ENCODE measurements at regions not wholly inside any gene's neighbourhood (a gene's known extent, or its start where the extent isn't known, plus 50 kb on each side); places are given as distances from the start of the nearest gene placed in this dataset.
A peak's percentile ranks its signal among the peaks of the same experiment; 100 is the strongest.

DNA sequence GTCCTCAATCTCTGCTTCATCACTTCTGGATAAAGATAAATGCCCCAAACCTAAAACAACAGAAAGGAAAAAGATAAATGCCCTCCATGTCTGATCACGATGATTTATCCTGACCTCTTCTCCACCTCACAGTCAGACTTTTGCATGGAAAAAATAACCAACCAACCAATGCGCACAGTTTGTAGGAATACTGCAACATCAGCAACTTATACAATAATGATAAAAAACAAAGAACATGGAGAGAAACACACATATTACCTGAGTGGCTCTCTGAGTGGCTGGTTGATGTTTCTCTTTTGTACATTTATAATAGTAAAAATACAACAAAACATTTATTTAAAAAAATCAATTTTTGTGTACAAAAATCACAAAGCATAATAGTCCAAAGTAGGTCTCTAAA, 93.0 kb upstream of the PUDP start:
- TF ChIP-seq MAFK (conservative IDR thresholded peaks at IDR 0.05 in 1 of 2, IDR thresholded peaks at IDR 0.05 in 1 of 2; ENCODE audit: low read length in 2 of 2), result peak; percentile 20 to 50; a peak in 2 of 4 replicates
- TF ChIP-seq, protein P1, sequence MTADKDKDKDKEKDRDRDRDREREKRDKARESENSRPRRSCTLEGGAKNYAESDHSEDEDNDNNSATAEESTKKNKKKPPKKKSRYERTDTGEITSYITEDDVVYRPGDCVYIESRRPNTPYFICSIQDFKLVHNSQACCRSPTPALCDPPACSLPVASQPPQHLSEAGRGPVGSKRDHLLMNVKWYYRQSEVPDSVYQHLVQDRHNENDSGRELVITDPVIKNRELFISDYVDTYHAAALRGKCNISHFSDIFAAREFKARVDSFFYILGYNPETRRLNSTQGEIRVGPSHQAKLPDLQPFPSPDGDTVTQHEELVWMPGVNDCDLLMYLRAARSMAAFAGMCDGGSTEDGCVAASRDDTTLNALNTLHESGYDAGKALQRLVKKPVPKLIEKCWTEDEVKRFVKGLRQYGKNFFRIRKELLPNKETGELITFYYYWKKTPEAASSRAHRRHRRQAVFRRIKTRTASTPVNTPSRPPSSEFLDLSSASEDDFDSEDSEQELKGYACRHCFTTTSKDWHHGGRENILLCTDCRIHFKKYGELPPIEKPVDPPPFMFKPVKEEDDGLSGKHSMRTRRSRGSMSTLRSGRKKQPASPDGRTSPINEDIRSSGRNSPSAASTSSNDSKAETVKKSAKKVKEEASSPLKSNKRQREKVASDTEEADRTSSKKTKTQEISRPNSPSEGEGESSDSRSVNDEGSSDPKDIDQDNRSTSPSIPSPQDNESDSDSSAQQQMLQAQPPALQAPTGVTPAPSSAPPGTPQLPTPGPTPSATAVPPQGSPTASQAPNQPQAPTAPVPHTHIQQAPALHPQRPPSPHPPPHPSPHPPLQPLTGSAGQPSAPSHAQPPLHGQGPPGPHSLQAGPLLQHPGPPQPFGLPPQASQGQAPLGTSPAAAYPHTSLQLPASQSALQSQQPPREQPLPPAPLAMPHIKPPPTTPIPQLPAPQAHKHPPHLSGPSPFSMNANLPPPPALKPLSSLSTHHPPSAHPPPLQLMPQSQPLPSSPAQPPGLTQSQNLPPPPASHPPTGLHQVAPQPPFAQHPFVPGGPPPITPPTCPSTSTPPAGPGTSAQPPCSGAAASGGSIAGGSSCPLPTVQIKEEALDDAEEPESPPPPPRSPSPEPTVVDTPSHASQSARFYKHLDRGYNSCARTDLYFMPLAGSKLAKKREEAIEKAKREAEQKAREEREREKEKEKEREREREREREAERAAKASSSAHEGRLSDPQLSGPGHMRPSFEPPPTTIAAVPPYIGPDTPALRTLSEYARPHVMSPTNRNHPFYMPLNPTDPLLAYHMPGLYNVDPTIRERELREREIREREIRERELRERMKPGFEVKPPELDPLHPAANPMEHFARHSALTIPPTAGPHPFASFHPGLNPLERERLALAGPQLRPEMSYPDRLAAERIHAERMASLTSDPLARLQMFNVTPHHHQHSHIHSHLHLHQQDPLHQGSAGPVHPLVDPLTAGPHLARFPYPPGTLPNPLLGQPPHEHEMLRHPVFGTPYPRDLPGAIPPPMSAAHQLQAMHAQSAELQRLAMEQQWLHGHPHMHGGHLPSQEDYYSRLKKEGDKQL (CRISPR knock-in tag; IDR thresholded peaks at IDR 0.05; ENCODE audit: low read depth), result no peak
- no peak for ATAC-seq
- Histone ChIP-seq H3K27me3 (ENCODE audit: control insufficient read depth in 1 of 2, insufficient read depth in 2 of 2, low read length in 2 of 2) (no peaks in the 10 kb centered on the region), H3K79me2 (ENCODE audit: insufficient read depth, low read length) (no peaks in the 10 kb centered on the region), H3K36me3 (replicated peaks in 1 of 2; ENCODE audit: control insufficient read depth in 1 of 2, insufficient read depth in 2 of 2, low read length in 2 of 2) (no peaks in the 10 kb centered on the region), H2AFZ (ENCODE audit: low read length) (no peak overlapping the region), H3K4me3 (replicated peaks in 1 of 3; ENCODE audit: insufficient read depth in 1 of 3, low read depth in 2 of 3, low read length in 3 of 3) (no peak overlapping the region), H3K9me3 (ENCODE audit: low read length) (no peaks in the 10 kb centered on the region), H3K9ac (ENCODE audit: insufficient read depth, low read depth, low read length) (no peak overlapping the region), H3K27ac (ENCODE audit: extremely low read length, insufficient read depth, low read length) (no peak overlapping the region), H4K20me1 (ENCODE audit: insufficient read depth, low read length) (no peaks in the 10 kb centered on the region), H3K4me1 (ENCODE audit: insufficient read depth, low read length) (no peaks in the 10 kb centered on the region), H3K4me2 (ENCODE audit: low read depth, low read length) (no peak overlapping the region)
- FAIRE-seq, result no peak
- no TSS peak for BruUV-seq (replicated peaks)
- DNase-seq (ENCODE audit: low spot score), result no peak
- in situ Hi-C loops (cut with HindIII; ENCODE audit: extremely low pct_ligation_motif_present, low pct_unique_long_range_greater_than_20kb) (no loop called here), intact Hi-C loops (cut with micrococcal nuclease; ENCODE audit: unreplicated experiment) (no loop called here)
- POLR2A ChIA-PET, result no interaction called here
- CTCF ChIA-PET (ENCODE audit: low intra/inter-chr PET ratio, low total read pairs), result no interaction called here
- 95% methylated on average over 2 of the region's 2 CpGs for WGBS (ENCODE audit: low lambda C conversion rate)

- no peaks in the 10 kb centered on the region for H3K9me3 ChIP-seq (ENCODE audit: low read length)
- no peak for FAIRE-seq
- BruUV-seq (replicated peaks), result no TSS peak
- H2AFZ ChIP-seq (ENCODE audit: low read length), result no peak overlapping the region
- ChIA-PET POLR2A (no interaction called here), CTCF (ENCODE audit: low intra/inter-chr PET ratio, low total read pairs) (no interaction called here)
- no peak for DNase-seq (ENCODE audit: low spot score)
- H3K36me3 ChIP-seq (replicated peaks in 1 of 2; ENCODE audit: control insufficient read depth in 1 of 2, insufficient read depth in 2 of 2, low read length in 2 of 2), result no peaks in the 10 kb centered on the region
- H3K4me2 ChIP-seq (ENCODE audit: low read depth, low read length), result no peak overlapping the region
- no peak overlapping the region for H3K4me3 ChIP-seq (replicated peaks in 1 of 3; ENCODE audit: insufficient read depth in 1 of 3, low read depth in 2 of 3, low read length in 3 of 3)
- no peak overlapping the region for H3K9ac ChIP-seq (ENCODE audit: insufficient read depth, low read depth, low read length)
- no peak overlapping the region for H3K27ac ChIP-seq (ENCODE audit: extremely low read length, insufficient read depth, low read length)
- intact Hi-C loops (cut with micrococcal nuclease; ENCODE audit: unreplicated experiment), result no loop called here
- no peaks in the 10 kb centered on the region for H4K20me1 ChIP-seq (ENCODE audit: insufficient read depth, low read length)
- TF ChIP-seq FOXK2 (IDR thresholded peaks at IDR 0.05) (no peak), ETV5 (CRISPR knock-in tag; IDR thresholded peaks at IDR 0.05; ENCODE audit: borderline replicate concordance) (no peak)
- TF ChIP-seq, protein P2, sequence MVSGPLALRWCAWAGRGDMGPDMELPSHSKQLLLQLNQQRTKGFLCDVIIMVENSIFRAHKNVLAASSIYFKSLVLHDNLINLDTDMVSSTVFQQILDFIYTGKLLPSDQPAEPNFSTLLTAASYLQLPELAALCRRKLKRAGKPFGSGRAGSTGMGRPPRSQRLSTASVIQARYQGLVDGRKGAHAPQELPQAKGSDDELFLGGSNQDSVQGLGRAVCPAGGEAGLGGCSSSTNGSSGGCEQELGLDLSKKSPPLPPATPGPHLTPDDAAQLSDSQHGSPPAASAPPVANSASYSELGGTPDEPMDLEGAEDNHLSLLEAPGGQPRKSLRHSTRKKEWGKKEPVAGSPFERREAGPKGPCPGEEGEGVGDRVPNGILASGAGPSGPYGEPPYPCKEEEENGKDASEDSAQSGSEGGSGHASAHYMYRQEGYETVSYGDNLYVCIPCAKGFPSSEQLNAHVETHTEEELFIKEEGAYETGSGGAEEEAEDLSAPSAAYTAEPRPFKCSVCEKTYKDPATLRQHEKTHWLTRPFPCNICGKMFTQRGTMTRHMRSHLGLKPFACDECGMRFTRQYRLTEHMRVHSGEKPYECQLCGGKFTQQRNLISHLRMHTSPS (CRISPR knock-in tag; IDR thresholded peaks at IDR 0.05; ENCODE audit: low read depth), result no peak
- no peak for ATAC-seq
- H3K4me1 ChIP-seq (ENCODE audit: insufficient read depth, low read length), result peaks cover 7% of the 10 kb centered on the region; the same call in 1 of the 2 replicates
- in situ Hi-C loops (cut with HindIII; ENCODE audit: extremely low pct_ligation_motif_present, low pct_unique_long_range_greater_than_20kb), result no loop called here
- H3K79me2 ChIP-seq (ENCODE audit: insufficient read depth, low read length), result no peaks in the 10 kb centered on the region
- H3K27me3 ChIP-seq (ENCODE audit: control insufficient read depth in 1 of 2, insufficient read depth in 2 of 2, low read length in 2 of 2), result no peaks in the 10 kb centered on the region
These were observed 87.1 kb upstream of the PUDP start for GRCh38 chrX:7235071-7235470.

All from HepG2 (cell line).